ENCODE measurements at regions not wholly inside any gene's neighbourhood (a gene's known extent, or its start where the extent isn't known, plus 50 kb on each side); places are given as distances from the start of the nearest gene placed in this dataset.

- no peak overlapping the region for H3K27ac Mint-ChIP-seq
- DNase-seq, result no peak
- no peak overlapping the region for H3K4me3 Mint-ChIP-seq
- H3K27me3 Mint-ChIP-seq (ENCODE audit: low read depth), result no peaks in the 10 kb centered on the region
- intact Hi-C loops (cut with micrococcal nuclease), result no loop called here
- peaks cover 8% of the 10 kb centered on the region for H3K9me3 Mint-ChIP-seq
- no peaks in the 10 kb centered on the region for H3K4me1 Mint-ChIP-seq (ENCODE audit: low read depth)
- CTCF ChIA-PET, result no interaction called here
- no peaks in the 10 kb centered on the region for H3K36me3 Mint-ChIP-seq (ENCODE audit: low read depth)
Measured at GRCh38 chr18:60445341-60445740, 72.8 kb upstream of the MC4R start.

- H3K27me3 Mint-ChIP-seq (ENCODE audit: low read depth), result no peaks in the 10 kb centered on the region
- CTCF ChIA-PET, result no interaction called here
- peaks cover 8% of the 10 kb centered on the region for H3K9me3 Mint-ChIP-seq
- no peaks in the 10 kb centered on the region for H3K4me1 Mint-ChIP-seq (ENCODE audit: low read depth)
- intact Hi-C loops (cut with micrococcal nuclease), result no loop called here
- H3K4me3 Mint-ChIP-seq, result no peak overlapping the region
- H3K27ac Mint-ChIP-seq, result no peak overlapping the region
- DNase-seq, result no peak
- no peaks in the 10 kb centered on the region for H3K36me3 Mint-ChIP-seq (ENCODE audit: low read depth)
Measured at GRCh38 chr18:60446821-60447220, 74.2 kb upstream of the MC4R start.

GRCh38 chr18:60448487-60449267, 76.1 kb upstream of the MC4R start:
- H3K36me3 Mint-ChIP-seq (ENCODE audit: low read depth), result no peaks in the 10 kb centered on the region
- H3K9me3 Mint-ChIP-seq, result peaks cover 8% of the 10 kb centered on the region
- no peak overlapping the region for H3K27ac Mint-ChIP-seq
- H3K4me3 Mint-ChIP-seq, result no peak overlapping the region
- CTCF ChIA-PET, result no interaction called here
- DNase-seq, result no peak
- H3K27me3 Mint-ChIP-seq (ENCODE audit: low read depth), result no peaks in the 10 kb centered on the region
- intact Hi-C loops (cut with micrococcal nuclease), result no loop called here
- no peaks in the 10 kb centered on the region for H3K4me1 Mint-ChIP-seq (ENCODE audit: low read depth)

- H3K27me3 Mint-ChIP-seq (ENCODE audit: low read depth), result no peaks in the 10 kb centered on the region
- peaks cover 4% of the 10 kb centered on the region for H3K9me3 Mint-ChIP-seq
Measured at GRCh38 chr18:60452421-60452820, 79.8 kb upstream of the MC4R start.

GRCh38 chr18:60466677-60467076, 94.1 kb upstream of the MC4R start:
- H3K27ac Mint-ChIP-seq, result no peak overlapping the region
- no peak for DNase-seq
- no peaks in the 10 kb centered on the region for H3K9me3 Mint-ChIP-seq
- H3K27me3 Mint-ChIP-seq (ENCODE audit: low read depth), result no peaks in the 10 kb centered on the region
- H3K36me3 Mint-ChIP-seq (ENCODE audit: low read depth), result no peaks in the 10 kb centered on the region
- CTCF ChIA-PET, result no interaction called here
- H3K4me3 Mint-ChIP-seq, result no peak overlapping the region
- H3K4me1 Mint-ChIP-seq (ENCODE audit: low read depth), result no peaks in the 10 kb centered on the region
- intact Hi-C loops (cut with micrococcal nuclease), result no loop called here

More at GRCh38 chr18:60452421-60452820, 79.8 kb upstream of the MC4R start:
- Mint-ChIP-seq H3K27ac (no peak overlapping the region), H3K36me3 (ENCODE audit: low read depth) (no peaks in the 10 kb centered on the region), H3K4me3 (no peak overlapping the region), H3K4me1 (ENCODE audit: low read depth) (no peaks in the 10 kb centered on the region)
- intact Hi-C loops (cut with micrococcal nuclease), result no loop called here
- CTCF ChIA-PET, result no interaction called here
- DNase-seq, result no peak

- Mint-ChIP-seq H3K27me3 (ENCODE audit: low read depth) (no peaks in the 10 kb centered on the region), H3K4me3 (no peak overlapping the region), H3K27ac (no peak overlapping the region), H3K36me3 (ENCODE audit: low read depth) (no peaks in the 10 kb centered on the region), H3K9me3 (no peaks in the 10 kb centered on the region), H3K4me1 (ENCODE audit: low read depth) (no peaks in the 10 kb centered on the region)
- intact Hi-C loops (cut with micrococcal nuclease), result no loop called here
- CTCF ChIA-PET, result no interaction called here
- DNase-seq, result no peak
Measured at GRCh38 chr18:60469387-60470100, 97.0 kb upstream of the MC4R start.

GRCh38 chr18:60471652-60472051, 99.1 kb upstream of the MC4R start:
- no peak overlapping the region for H3K4me3 Mint-ChIP-seq
- no peaks in the 10 kb centered on the region for H3K36me3 Mint-ChIP-seq (ENCODE audit: low read depth)
- H3K4me1 Mint-ChIP-seq (ENCODE audit: low read depth), result no peaks in the 10 kb centered on the region
- no peak for DNase-seq
- H3K27me3 Mint-ChIP-seq (ENCODE audit: low read depth), result no peaks in the 10 kb centered on the region
- no peak overlapping the region for H3K27ac Mint-ChIP-seq
- intact Hi-C loops (cut with micrococcal nuclease), result no loop called here
- H3K9me3 Mint-ChIP-seq, result no peaks in the 10 kb centered on the region
- CTCF ChIA-PET, result no interaction called here

- Mint-ChIP-seq H3K9me3 (peaks cover 1% of the 10 kb centered on the region), H3K27me3 (ENCODE audit: low read depth) (no peaks in the 10 kb centered on the region), H3K4me1 (ENCODE audit: low read depth) (no peaks in the 10 kb centered on the region), H3K4me3 (no peak overlapping the region), H3K36me3 (ENCODE audit: low read depth) (no peaks in the 10 kb centered on the region), H3K27ac (no peak overlapping the region)
- DNase-seq, result no peak
- intact Hi-C loops (cut with micrococcal nuclease), result no loop called here
- CTCF ChIA-PET, result no interaction called here
Measured at GRCh38 chr18:60485201-60485600, 112.6 kb upstream of the MC4R start.

GRCh38 chr18:60493066-60493465, 120.5 kb upstream of the MC4R start:
- intact Hi-C loops (cut with micrococcal nuclease), result no loop called here

GRCh38 chr18:60499675-60500074, 127.1 kb upstream of the MC4R start:
- Mint-ChIP-seq H3K9me3 (peaks cover 1% of the 10 kb centered on the region), H3K27me3 (ENCODE audit: low read depth) (no peaks in the 10 kb centered on the region), H3K4me3 (no peak overlapping the region), H3K4me1 (ENCODE audit: low read depth) (no peaks in the 10 kb centered on the region), H3K36me3 (ENCODE audit: low read depth) (no peaks in the 10 kb centered on the region), H3K27ac (no peak overlapping the region)
- intact Hi-C loops (cut with micrococcal nuclease), result no loop called here
- CTCF ChIA-PET, result no interaction called here
- DNase-seq, result no peak

More at GRCh38 chr18:60493066-60493465, 120.5 kb upstream of the MC4R start:
- CTCF ChIA-PET, result no interaction called here
- H3K9me3 Mint-ChIP-seq, result peaks cover 3% of the 10 kb centered on the region
- H3K4me3 Mint-ChIP-seq, result no peak overlapping the region
- DNase-seq, result no peak
- no peaks in the 10 kb centered on the region for H3K27me3 Mint-ChIP-seq (ENCODE audit: low read depth)
- no peaks in the 10 kb centered on the region for H3K4me1 Mint-ChIP-seq (ENCODE audit: low read depth)
- no peaks in the 10 kb centered on the region for H3K36me3 Mint-ChIP-seq (ENCODE audit: low read depth)
- no peak overlapping the region for H3K27ac Mint-ChIP-seq

GRCh38 chr18:60500960-60501359, 128.4 kb upstream of the MC4R start:
- no peak for DNase-seq
- no peak overlapping the region for H3K27ac Mint-ChIP-seq
- CTCF ChIA-PET, result no interaction called here
- no peaks in the 10 kb centered on the region for H3K4me1 Mint-ChIP-seq (ENCODE audit: low read depth)
- intact Hi-C loops (cut with micrococcal nuclease), result no loop called here
- H3K27me3 Mint-ChIP-seq (ENCODE audit: low read depth), result no peaks in the 10 kb centered on the region
- no peaks in the 10 kb centered on the region for H3K36me3 Mint-ChIP-seq (ENCODE audit: low read depth)
- peaks cover 1% of the 10 kb centered on the region for H3K9me3 Mint-ChIP-seq
- H3K4me3 Mint-ChIP-seq, result no peak overlapping the region

- no peak overlapping the region for H3K4me3 Mint-ChIP-seq
- H3K27me3 Mint-ChIP-seq (ENCODE audit: low read depth), result no peaks in the 10 kb centered on the region
- peaks cover 1% of the 10 kb centered on the region for H3K9me3 Mint-ChIP-seq
- intact Hi-C loops (cut with micrococcal nuclease), result no loop called here
- no peak for DNase-seq
- no peaks in the 10 kb centered on the region for H3K36me3 Mint-ChIP-seq (ENCODE audit: low read depth)
- H3K4me1 Mint-ChIP-seq (ENCODE audit: low read depth), result no peaks in the 10 kb centered on the region
- H3K27ac Mint-ChIP-seq, result no peak overlapping the region
- CTCF ChIA-PET, result interaction anchor here (0.8 to 1.0 kb wide), 2 partner anchors 18 to 29 kb away, joined by 3 read pairs; no protein-coding TSS in a partner anchor
Measured at GRCh38 chr18:60502591-60502990, 130.0 kb upstream of the MC4R start.

GRCh38 chr18:60503199-60503598, 130.6 kb upstream of the MC4R start:
- H3K4me3 Mint-ChIP-seq, result no peak overlapping the region
- H3K9me3 Mint-ChIP-seq, result peaks cover 1% of the 10 kb centered on the region
- H3K36me3 Mint-ChIP-seq (ENCODE audit: low read depth), result no peaks in the 10 kb centered on the region
- intact Hi-C loops (cut with micrococcal nuclease), result no loop called here
- H3K27ac Mint-ChIP-seq, result no peak overlapping the region
- H3K4me1 Mint-ChIP-seq (ENCODE audit: low read depth), result no peaks in the 10 kb centered on the region
- H3K27me3 Mint-ChIP-seq (ENCODE audit: low read depth), result no peaks in the 10 kb centered on the region
- CTCF ChIA-PET, result interaction anchor here (0.8 to 1.0 kb wide), 2 partner anchors 17 to 30 kb away, joined by 3 read pairs; no protein-coding TSS in a partner anchor
- no peak for DNase-seq

Data from activated naive CD4-positive, alpha-beta T cell treated with anti-CD3 and anti-CD28 coated beads for 36 hours (primary cell).